A549 (cell line): ENCODE measurements at regions not wholly inside any gene's neighbourhood (a gene's known extent, or its start where the extent isn't known, plus 50 kb on each side); places are given as distances from the start of the nearest gene placed in this dataset.
"Not testable (repeated sequence)": the region's sequence is repeated elsewhere in the genome, so short reads cannot be mapped to it uniquely, and the experiment has no call there.

Experiments
- ATAC-seq, 2 experiments: fragments of 200-7000 bp in 1 of 2; fragments of >200 bp in 1 of 2; cut with Nextera tagmentation in 1 of 2; cut with Tn5 transposase in 1 of 2; 3 replicates each; pipeline versions ENCODE4 v1.8.0 to v1.9.1; 2018 to 2020; ENCODE audit warnings: mild to moderate bottlenecking in 1 of 2, moderate library complexity in 1 of 2
- CTCF ChIA-PET: fragments of 300-600 bp; sonication (Branson Sonifier 250); formaldehyde crosslinking; extraction: SDS; loops from one replicate; lab custom pipeline; 2021; ENCODE audit warnings: antibody characterized with exemption, inconsistent platforms; lab: Yijun Ruan, JAX
- POLR2A ChIA-PET: fragments of 350-600 bp; formaldehyde crosslinking; extraction: SDS; loops from one replicate; lab custom pipeline; 2021; ENCODE audit warnings: antibody characterized with exemption, inconsistent platforms; lab: Yijun Ruan, JAX
- DNase-seq, 2 experiments: peaks; one replicate each; pipeline versions ENCODE4 v3.0.0 to v3.0.0-alpha.2; 2011 to 2016; ENCODE audit warnings: low read depth in 1 of 2, low spot score in 1 of 2
- FAIRE-seq: peaks from 2 replicates; lab custom pipeline; 2011; peaks lifted over from hg19 to GRCh38; lab: Jason Lieb, UNC
- H3K27ac ChIP-seq, 2 experiments: fragments of >200 bp; sonication (Bioruptor Twin); formaldehyde crosslinking; 3 replicates each; pipeline ENCODE4 v1.5.1; 2016 to 2017
- H3K4me1 ChIP-seq: fragments of >200 bp; sonication (Bioruptor Twin); formaldehyde crosslinking; 3 replicates; pipeline ENCODE4 v1.6.1; 2016
- H3K4me2 ChIP-seq: fragments of >200 bp; sonication (Bioruptor Twin); formaldehyde crosslinking; 3 replicates; pipeline ENCODE4 v1.6.1; 2016
- H3K4me3 ChIP-seq: fragments of >200 bp; sonication (Bioruptor Twin); formaldehyde crosslinking; 3 replicates; pipeline ENCODE4 v1.5.1; 2016
- H3K9me3 ChIP-seq: fragments of >200 bp; sonication (Bioruptor Twin); formaldehyde crosslinking; 3 replicates; pipeline ENCODE4 v1.6.1; 2016
- HOXB5 ChIP-seq: fragments of 250-450 bp; sonication (Bioruptor Pico); IDR thresholded peaks from 2 replicates; pipeline ENCODE4 v1.5.0; 2020; ENCODE audit warnings: mild to moderate bottlenecking, moderate library complexity
- MAFK ChIP-seq: fragments of 450-650 bp; IDR thresholded peaks from 2 replicates; pipeline ENCODE4 v1.6.1; 2014; ENCODE audit not compliant: partially characterized antibody
- PHF8 ChIP-seq: fragments of 200-600 bp; sonication (generic); IDR thresholded peaks from 2 replicates; pipeline ENCODE4 v1.6.1; 2016; ENCODE audit warnings: low read depth, mild to moderate bottlenecking, antibody characterized with exemption, moderate library complexity, borderline replicate concordance
- RCOR1 ChIP-seq: fragments of 150-350 bp; IDR thresholded peaks from 2 replicates; pipeline ENCODE4 v1.6.1; 2014; ENCODE audit warnings: antibody characterized with exemption, low read length, low read depth
- TFCP2L1 ChIP-seq: fragments of 250-450 bp; sonication (Bioruptor Pico); IDR thresholded peaks from 2 replicates; pipeline ENCODE4 v1.5.0; 2021; ENCODE audit warnings: mild to moderate bottlenecking
- ZSCAN20 ChIP-seq: fragments of 250-450 bp; sonication (Bioruptor Pico); IDR thresholded peaks from 2 replicates; pipeline ENCODE4 v1.8.0; 2022; ENCODE audit warnings: mild to moderate bottlenecking, moderate library complexity
- WGBS: methylation state at CpG from one replicate; pipeline ENCODE4 v1.1.6; 2017; ENCODE audit errors: missing lambda C conversion rate; 5-methylcytosine and 5-hydroxymethylcytosine counted together
- TF ChIP-seq, protein P1 (sequence below): IDR thresholded peaks from 2 replicates; pipeline ENCODE4 v1.6.1; 2012

DNA sequence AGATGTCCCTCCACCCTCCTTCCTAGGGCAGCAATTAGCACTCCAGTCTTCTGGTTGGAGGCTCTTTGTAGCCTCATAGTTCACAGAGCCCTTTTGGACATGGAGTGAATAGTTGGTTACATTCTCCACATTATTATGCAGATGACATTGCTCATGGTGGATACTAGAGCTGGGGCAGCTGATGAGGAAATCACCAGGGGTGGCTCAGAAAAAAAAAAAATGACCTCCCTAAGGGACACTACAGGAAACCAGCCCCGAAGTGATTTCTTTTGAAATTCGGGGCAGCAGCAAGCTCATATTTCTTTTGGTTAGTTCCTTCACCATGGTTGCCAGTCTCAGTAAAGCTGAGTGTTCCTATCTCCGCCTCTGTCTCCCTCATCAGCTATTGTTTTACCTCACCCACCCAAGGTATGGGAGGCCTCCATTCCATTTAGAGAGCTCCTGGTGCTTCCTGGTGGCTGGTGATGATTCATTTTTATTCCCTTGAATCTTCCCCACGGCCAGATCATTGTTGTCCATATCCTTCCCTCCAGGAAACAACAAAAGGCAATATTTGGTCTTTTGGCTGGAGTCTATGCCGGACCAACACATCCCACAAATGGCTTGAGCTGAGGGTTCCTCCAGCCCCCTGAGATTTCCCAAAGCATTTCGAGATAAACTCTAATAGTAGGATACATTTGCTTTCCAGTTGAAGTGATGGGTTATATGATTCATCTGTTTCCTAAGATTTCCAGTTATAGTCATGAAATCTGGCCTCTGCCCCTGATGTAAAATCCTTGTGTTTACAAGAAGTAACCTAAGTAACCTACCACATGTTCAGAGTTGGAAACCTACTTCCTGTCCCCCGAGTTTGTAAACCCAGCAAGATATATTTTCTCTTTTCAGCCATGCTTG lies 56.2 kb upstream of the NID2 start:
- POLR2A ChIA-PET = no interaction called here
- TF ChIP-seq PHF8 (no peak), HOXB5 (CRISPR knock-in tag) (no peak)
- Histone ChIP-seq H3K27ac (peak overlapping the region; percentile 7 to 62; a peak in 4 of 6 replicates), H3K4me1 (peaks cover 12% of the 10 kb centered on the region; the same call in 2 of the 3 replicates), H3K9me3 (no peaks in the 10 kb centered on the region), H3K4me2 (peak overlapping the region; percentile 19), H3K4me3 (no peak overlapping the region)
- no peak for FAIRE-seq
- ATAC-seq = peak; percentile 61 to 71
- CTCF ChIA-PET = interaction anchor here (0.9 to 1.7 kb wide), 4 partner anchors 11 to 129 kb away, joined by 3 to 4 read pairs (median 4); no protein-coding TSS in a partner anchor
- WGBS = 46% methylated on average over 7 of the region's 7 CpGs
- peak; percentile 32 to 44 for DNase-seq

DNA sequence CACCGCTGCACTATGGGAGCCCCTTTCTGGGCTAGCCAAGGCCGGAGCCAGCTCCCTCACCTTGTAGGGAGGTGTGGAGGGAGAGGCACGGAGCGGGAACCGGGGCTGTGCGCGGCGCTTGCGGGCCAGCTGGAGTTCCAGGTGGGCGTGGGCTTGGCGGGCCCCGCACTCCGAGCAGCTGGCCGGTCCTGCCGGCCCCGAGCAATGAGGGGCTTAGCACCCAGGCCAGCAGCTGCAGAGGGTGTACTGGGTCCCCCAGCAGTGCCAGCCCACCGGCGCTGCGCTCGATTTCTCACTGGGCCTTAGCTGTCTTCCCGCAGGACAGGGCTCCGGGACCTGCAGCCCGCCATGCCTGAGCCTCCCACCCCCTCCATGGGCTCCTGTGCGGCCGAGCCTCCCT lies 53.3 kb upstream of the NID2 start:
- WGBS = 92% methylated on average over 2 of the region's 25 CpGs
- ATAC-seq, H3K9me3 ChIP-seq, H3K4me2 ChIP-seq, FAIRE-seq, H3K4me3 ChIP-seq, H3K27ac ChIP-seq, POLR2A ChIA-PET, DNase-seq: not testable (repeated sequence)
- H3K4me1 ChIP-seq = peaks cover 12% of the 10 kb centered on the region; the same call in 2 of the 3 replicates
- CTCF ChIA-PET = interaction anchor here (1.4 kb wide), 1 partner anchor 54 kb away, joined by 3 read pairs; the partner anchor contains the start of gene NID2

DNA sequence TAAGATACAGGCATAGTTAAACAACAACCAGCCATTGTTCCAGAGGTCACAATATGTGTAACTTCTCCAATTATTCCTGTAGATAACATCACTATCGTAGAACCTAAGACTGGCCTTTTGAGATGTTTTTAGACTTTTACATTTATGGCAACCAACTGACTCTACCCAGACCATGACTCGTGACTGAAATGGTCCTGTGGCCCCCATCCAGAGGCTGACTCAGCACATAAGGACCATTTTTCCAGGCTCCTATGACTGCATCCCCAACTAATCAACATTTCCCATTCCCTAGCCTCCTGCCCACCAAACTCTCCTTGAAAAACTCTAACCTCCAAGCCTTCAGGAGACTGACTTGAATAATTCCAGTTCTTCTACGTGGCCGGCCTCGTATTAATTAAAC lies 52.6 kb upstream of the NID2 start:
- Histone ChIP-seq H3K27ac (no peak overlapping the region), H3K9me3 (no peaks in the 10 kb centered on the region), H3K4me1 (peaks cover 12% of the 10 kb centered on the region; the same call in 2 of the 3 replicates), H3K4me3 (no peak overlapping the region), H3K4me2 (no peak overlapping the region)
- ATAC-seq = no peak
- TF ChIP-seq MAFK = peak; percentile 64
- TF ChIP-seq RCOR1 = no peak
- FAIRE-seq = no peak
- ChIA-PET POLR2A (no interaction called here), CTCF (interaction anchor here (1.4 kb wide), 1 partner anchor 53 kb away, joined by 3 read pairs; the partner anchor contains the start of gene NID2)
- DNase-seq = no peak
- WGBS = 78% methylated on average over 5 of the region's 5 CpGs

DNA sequence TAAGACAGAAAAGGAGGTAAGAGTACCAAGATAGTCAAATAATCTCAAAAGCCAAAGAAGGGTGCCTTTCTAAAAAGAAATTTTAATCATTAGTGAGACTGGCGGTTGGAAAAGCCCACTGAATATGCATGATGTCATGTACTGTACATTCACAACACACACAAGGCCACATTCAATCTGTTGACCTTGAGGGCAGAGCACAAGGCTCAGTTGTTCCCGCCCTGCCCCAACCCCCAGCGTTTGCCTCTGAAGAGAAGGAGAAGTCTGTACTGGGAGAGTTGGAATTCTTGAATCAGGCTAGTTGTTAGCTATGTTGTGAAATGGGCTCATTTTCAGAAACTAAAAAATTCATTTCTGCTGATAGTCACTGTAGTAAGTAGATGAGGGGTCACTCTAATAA lies 50.2 kb upstream of the NID2 start:
- ATAC-seq (no peak), DNase-seq (no peak), FAIRE-seq (no peak)
- no peaks in the 10 kb centered on the region for H3K9me3 ChIP-seq
- H3K27ac ChIP-seq = no peak overlapping the region
- POLR2A ChIA-PET = no interaction called here
- 75% methylated on average over 3 of the region's 3 CpGs for WGBS
- CTCF ChIA-PET = no interaction called here
- H3K4me1 ChIP-seq = no peaks in the 10 kb centered on the region
- no peak overlapping the region for H3K4me2 ChIP-seq
- TF ChIP-seq, protein P1, sequence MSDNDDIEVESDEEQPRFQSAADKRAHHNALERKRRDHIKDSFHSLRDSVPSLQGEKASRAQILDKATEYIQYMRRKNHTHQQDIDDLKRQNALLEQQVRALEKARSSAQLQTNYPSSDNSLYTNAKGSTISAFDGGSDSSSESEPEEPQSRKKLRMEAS = no peak
- TF ChIP-seq ZSCAN20 (CRISPR knock-in tag) (no peak), TFCP2L1 (CRISPR knock-in tag) (no peak)
- no peak overlapping the region for H3K4me3 ChIP-seq
